Stimulated activated naive CD4-positive, alpha-beta T cell treated with Interleukin-2 at 50 U/mL for 16 hours (primary cell): ENCODE measurements at regions not wholly inside any gene's neighbourhood (a gene's known extent, or its start where the extent isn't known, plus 50 kb on each side); places are given as distances from the start of the nearest gene placed in this dataset.
"Not testable (repeated sequence)": the region's sequence is repeated elsewhere in the genome, so short reads cannot be mapped to it uniquely, and the experiment has no call there.

ENCODE experiments used
- DNase-seq: peaks from one replicate; lab custom pipeline; 2025; lab: John Stamatoyannopoulos, UW

- DNase-seq = no peak
Measured at GRCh38 chr2:57180042-57180567, 866.5 kb upstream of the VRK2 start.

DNA sequence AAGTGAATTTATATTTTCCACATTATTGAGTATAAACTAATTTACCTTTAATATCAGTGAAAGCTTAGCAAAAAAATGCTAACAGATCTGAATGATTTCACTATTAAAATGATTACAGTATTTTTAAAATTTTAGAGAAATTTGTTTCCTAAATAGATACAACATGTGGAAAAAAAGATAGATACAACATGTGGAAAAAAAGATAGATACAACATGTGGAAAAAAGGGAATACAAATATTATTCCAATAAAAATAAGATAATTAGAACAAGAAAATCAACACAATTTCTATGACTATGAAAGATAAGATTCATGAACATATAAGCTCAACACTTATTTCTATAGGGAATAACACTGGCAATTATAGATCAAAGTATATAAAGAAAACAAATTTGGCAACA lies 865.9 kb upstream of the VRK2 start:
- DNase-seq = no peak

DNA sequence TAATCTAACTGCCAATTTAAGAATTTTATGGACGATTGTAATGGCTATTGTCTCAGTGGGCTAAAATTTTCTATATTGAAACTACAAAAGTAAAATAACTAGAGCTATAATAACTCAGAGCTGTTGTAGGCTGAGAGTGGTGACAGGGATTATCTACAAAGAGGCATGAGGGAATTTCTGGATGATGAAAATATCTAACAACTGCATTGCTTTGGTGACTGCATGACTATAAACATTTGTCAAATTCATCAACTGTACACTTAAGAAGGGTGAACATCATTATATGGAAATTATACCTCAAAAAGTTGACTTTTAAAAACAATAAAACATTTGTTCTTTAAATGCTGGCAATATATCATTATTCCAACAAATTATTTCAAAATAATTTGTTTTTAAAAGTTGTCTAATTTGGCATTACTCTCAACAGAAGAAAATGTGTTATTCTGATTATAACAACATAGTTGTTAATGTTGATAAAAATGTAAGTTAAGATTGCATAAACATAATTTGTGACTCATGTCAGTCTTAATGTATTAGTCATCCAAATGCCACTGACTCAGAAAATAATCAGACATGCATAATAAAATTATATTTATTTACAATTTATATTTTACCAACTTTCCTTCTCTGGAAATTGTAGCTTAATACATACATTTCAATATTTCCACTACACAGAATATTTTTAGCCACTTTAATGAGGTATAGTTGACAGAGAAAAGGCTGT lies 865.1 kb upstream of the VRK2 start:
- DNase-seq = no peak

DNA sequence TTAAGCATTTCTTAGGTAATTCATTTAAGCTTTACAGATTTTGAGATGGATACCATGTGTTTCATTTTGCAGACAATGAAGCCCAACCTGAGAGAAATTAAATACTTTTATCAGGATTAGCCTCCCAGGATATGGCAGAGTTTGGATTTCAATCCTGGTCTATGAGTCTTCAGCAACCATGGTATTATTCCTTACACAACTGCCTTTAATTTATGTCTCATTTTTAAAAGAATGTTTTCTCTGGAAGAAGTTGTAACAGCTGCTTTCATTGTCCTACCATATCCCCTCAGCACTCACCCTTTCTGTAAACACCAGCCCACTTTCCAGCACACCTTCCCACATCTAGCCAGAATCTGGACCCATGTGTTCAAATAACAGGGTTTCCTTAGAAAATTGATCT lies 863.7 kb upstream of the VRK2 start:
- DNase-seq = no peak

DNA sequence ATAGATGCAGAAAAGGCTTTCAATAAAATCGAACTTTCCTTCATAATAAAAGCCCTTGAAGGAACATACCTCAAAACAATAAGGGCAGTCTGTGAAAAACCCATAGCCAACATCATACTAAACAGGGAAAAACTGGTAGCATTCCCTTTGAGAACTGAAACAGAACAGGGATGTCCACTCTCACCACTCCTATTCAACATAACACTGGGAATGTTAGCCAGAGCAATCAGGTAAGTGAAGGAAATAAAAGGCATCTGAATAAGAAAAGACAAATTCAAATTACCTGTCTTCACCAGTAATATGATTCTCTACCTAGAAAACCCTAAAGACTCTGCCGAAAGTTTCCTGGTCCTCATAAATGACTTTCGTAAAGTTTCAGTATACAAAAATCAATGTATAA lies 861.0 kb upstream of the VRK2 start:
- DNase-seq = no peak

DNA sequence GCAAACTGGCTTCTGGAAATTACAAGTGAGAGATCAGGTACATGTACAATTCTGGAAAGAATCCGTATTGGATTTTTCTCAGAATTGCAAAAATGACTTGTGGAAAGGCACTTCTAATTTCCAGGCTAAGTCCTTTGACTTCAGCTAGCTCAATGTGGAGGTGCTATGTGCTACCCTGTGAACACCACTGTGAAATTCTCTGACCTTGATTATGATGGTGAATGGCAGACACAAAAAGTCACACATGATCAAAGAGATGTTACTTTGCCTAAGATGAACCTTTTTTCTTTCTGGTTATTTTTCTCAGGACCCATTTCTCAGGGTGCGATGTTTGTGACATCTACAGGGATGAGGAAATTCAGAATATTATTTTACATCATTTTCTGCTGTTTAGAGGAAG lies 856.6 kb upstream of the VRK2 start:
- DNase-seq = no peak

DNA sequence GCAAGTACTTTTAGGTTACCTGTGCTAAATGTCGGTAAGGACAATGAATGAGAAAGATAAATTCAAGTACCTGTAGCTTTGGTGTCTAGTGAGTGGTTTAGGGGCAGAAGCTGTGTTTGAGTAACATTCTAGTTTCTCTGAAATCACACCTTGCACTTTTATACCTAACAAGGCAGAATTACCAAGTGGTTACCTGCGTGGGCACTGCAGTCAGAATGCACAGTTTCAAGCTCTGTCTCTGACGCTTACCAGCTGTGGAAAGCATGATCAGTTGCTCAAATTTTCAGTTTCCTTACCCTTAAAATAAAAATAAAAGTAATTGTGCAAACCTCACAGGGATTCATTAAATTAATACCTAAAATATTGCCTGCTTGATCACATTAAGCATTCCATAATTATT lies 846.9 kb upstream of the VRK2 start:
- no peak for DNase-seq

DNA sequence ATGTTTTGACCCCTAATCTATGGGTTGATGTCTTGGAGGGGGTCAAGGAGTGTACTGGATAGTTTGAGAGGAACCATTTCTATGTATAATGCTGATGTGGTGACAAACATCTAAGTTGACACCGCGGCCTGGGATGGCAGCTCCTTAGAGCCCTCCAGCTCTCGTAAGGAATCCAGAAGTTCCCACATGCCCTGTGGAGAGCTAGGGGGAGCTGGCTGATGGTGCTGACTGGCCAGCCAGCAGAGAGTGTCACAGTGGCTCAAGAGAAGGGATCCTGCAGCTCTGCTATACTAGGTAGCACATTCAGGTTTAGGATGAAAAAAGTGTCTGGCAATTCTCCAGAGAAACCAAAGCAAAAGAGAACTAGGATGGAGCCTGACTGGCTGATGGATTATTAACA lies 842.2 kb upstream of the VRK2 start:
- no peak for DNase-seq

DNA sequence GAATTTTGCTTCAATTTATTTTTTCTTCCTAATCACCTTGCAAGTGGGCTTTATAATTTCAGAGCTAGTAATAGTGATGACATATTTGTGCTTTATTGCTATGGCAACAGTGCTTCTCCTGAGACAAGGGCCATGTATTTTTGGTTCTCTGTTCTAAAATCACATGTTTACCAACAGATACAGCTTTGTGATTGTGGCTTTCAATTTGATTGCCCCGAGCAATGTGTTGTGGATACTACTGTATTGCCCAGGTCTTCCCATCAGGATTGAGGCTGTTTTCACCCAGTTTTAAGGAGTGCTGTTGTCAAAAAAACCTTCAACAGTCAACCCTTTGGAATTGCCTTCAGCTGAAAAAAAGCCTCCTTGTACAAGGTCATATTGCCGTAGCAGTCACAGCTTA lies 841.4 kb upstream of the VRK2 start:
- no peak for DNase-seq

DNA sequence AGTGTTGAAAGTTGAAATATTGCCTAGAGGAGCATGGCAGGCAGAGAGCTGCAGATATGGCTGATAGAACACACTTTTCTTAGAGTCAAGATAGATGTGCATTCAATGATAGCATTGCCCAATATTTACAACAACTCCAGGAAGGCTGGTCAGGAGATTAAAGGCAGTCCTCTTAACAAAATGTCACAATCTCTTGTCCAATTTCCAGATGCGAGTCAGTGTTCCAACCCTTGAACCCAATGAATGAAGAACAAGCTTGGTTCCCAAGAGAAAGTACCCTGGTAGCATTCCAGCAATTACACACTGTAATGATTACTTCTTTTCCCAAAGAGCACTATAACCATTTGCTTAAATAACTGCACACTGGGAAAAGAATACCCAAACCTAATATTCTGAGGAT lies 839.4 kb upstream of the VRK2 start:
- DNase-seq = no peak

DNA sequence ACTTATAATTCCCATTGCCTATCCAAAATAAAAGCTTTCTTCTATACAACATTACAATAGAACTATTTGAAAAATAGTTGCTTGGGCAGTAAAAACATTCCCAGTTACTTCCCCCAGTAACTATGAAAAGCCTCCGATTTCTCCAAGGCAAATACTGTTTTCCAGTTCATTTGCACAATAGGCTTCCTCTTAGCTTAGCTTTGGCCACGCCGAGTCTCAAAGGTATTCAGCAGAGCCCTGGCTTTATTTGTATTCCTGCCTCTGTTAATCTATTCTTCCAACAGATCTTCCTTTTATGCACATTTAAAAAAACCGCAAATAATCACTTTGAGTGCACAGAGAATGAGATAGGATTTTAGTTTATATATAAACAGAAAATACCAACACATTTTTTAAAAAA lies 836.8 kb upstream of the VRK2 start:
- DNase-seq = no peak

- DNase-seq = no peak
Measured at GRCh38 chr2:57210855-57211254, 835.8 kb upstream of the VRK2 start.

DNA sequence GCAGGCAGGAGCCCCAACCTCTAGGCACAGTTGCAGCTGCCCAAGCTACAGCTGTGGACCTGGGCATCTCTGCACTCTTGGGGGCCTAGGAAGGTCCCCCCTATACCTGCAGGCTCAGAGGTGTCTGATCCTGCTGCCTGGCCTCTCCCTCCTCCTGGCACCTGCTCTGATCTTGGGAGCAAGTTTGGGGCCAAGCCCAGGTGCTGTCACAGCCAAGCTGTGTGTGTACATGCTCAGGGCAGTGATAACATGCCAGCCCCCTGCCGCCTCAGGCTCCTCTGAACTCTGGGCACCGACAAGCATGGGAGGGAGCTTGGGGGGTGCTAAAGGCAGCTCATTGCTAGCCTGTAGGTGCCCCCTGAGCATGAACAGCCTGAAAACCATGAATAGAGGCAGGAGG lies 829.6 kb upstream of the VRK2 start:
- DNase-seq = no peak

GRCh38 chr2:57218206-57218605 lies 828.4 kb upstream of the VRK2 start:
- no peak for DNase-seq

- DNase-seq = not testable (repeated sequence)
Measured at GRCh38 chr2:57229706-57230105, 816.9 kb upstream of the VRK2 start.

DNA sequence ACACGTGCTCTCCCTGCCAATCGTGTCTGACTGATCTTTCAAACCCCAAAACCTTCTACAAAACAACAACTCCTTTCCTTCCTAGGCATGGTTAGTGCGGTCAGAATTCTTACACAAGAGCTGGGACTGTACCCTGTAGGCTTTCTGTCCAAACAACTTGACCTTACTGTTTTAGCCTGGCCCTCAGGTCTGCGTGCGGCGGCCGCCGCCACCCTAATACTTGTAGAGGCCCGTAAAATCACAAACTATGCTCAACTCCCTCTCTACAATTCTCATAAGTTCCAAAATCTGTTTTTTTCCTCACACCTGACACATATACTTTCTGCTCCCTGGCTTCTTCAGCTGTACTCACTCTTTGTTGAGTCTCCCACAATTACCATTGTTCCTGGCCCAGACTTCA lies 814.3 kb upstream of the VRK2 start:
- not testable (repeated sequence) for DNase-seq

- not testable (repeated sequence) for DNase-seq
Measured at GRCh38 chr2:57251495-57251894, 795.1 kb upstream of the VRK2 start.

DNA sequence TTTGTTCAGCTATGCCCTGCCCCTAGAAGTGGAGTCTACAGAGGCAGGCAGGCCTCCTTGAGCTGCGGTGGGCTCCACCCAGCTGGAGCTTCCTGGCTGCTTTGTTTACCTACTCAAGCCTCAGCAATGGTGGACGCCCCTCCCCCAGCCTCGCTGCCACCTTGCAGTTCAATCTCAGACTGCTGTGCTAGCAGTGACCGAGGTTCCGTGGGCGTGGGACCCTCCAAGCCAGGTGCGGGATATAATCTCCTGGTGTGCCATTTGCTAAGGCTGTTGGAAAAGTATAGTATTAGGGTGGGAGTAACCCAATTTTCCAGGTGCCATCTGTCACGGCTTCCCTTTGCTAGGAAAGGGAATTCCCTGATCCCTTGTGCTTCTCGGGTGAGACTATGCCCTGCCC lies 770.2 kb upstream of the VRK2 start:
- DNase-seq = not testable (repeated sequence)

GRCh38 chr2:57278451-57278850 lies 768.2 kb upstream of the VRK2 start:
- DNase-seq = no peak

DNA sequence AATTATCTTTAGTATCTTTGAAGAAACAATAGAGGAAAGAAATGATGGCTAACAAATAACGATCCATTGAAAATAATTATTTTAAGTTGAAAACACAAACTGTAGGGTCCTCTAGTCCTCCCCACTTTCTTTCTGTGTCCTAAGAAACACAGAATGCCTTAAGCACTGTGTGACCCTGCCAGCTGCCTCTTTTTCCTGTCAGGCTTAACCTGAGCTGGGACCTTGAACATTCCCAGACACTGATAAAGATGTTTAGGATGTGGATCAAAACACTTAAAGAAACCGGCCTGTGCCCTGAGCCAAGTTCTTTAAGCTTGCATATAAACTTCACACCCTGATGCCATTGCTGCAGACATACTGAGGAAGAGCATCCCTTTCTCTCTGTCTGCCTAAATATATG lies 755.4 kb upstream of the VRK2 start:
- no peak for DNase-seq

- DNase-seq = no peak
Measured at GRCh38 chr2:57296795-57297517, 749.6 kb upstream of the VRK2 start.

DNA sequence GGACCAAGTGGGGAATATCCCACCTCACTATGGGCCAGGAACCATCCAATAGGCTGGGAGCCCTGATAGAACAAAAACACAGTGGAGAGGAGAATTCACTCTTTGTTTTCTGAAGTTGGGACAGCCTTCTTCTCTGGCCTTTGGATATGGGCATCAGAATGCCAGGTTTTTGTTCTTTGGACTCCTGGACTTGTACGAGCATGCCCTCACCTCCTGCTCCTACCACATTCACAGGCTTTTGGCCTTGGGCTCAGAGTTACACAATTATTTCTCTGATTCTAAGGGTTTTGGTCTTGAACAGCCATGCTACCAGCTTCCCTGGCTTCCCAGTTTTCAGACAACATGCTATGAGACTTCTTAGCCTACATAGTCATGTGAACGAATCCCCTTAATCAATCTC lies 732.9 kb upstream of the VRK2 start:
- DNase-seq = no peak

GRCh38 chr2:57314682-57315081 lies 731.9 kb upstream of the VRK2 start:
- DNase-seq = no peak

- no peak for DNase-seq
Measured at GRCh38 chr2:57330447-57330846, 716.2 kb upstream of the VRK2 start.
